ENCODE measurements at regions not wholly inside any gene's neighbourhood (a gene's known extent, or its start where the extent isn't known, plus 50 kb on each side); places are given as distances from the start of the nearest gene placed in this dataset.

- Histone ChIP-seq H2AFZ (ENCODE audit: insufficient read depth, low read depth, low read length, poor library complexity, severe bottlenecking) (no peak overlapping the region), H3K4me1 (ENCODE audit: control insufficient read depth in 1 of 2, insufficient read depth in 2 of 2, low read length in 2 of 2) (no peaks in the 10 kb centered on the region), H3K36me3 (replicated peaks in 1 of 2; ENCODE audit: control insufficient read depth in 1 of 2, insufficient read depth in 2 of 2, low read length in 2 of 2) (no peaks in the 10 kb centered on the region), H4K20me1 (ENCODE audit: insufficient read depth, low read length) (no peaks in the 10 kb centered on the region), H3K27ac (ENCODE audit: low read depth in 1 of 2, low read length in 2 of 2) (no peak overlapping the region), H3K79me2 (ENCODE audit: insufficient read depth, low read length) (no peaks in the 10 kb centered on the region), H3K4me2 (replicated peaks; ENCODE audit: extremely low read depth, low read length, poor library complexity, severe bottlenecking) (no peak overlapping the region), H3K9me3 (replicated peaks in 1 of 2; ENCODE audit: control insufficient read depth in 1 of 2, insufficient read depth in 1 of 2, low read length in 2 of 2) (no peaks in the 10 kb centered on the region), H3K4me3 (replicated peaks in 1 of 3; ENCODE audit: low read depth in 2 of 3, low read length in 3 of 3) (no peak overlapping the region), H3K9ac (ENCODE audit: insufficient read depth, low read length, poor library complexity, severe bottlenecking) (no peak overlapping the region), H3K27me3 (ENCODE audit: control insufficient read depth in 2 of 2, insufficient read depth in 2 of 2, low read length in 2 of 2) (no peaks in the 10 kb centered on the region)
- Mint-ChIP-seq H3K4me1 (no peaks in the 10 kb centered on the region), H3K9me3 (peaks cover 0 to 3% (median 0%) of the 10 kb centered on the region in 7 donors), H3K4me3 (no peak overlapping the region), H3K27ac (no peak overlapping the region), H3K36me3 (no peaks in the 10 kb centered on the region), H3K27me3 (ENCODE audit: low read depth in 3 of 3) (no peaks in the 10 kb centered on the region)
- DNase-seq, result no peak
- 86% methylated on average over 1 of the region's 1 CpG for WGBS (ENCODE audit: insufficient coverage)
- intact Hi-C loops (cut with micrococcal nuclease), result no loop called here
- TF ChIP-seq CTCF (IDR thresholded peaks at IDR 0.05), result no peak
These were observed 87.9 kb upstream of the TMEM106B start for GRCh38 chr7:12123172-12123571.

GRCh38 chr7:12124028-12124427 is 87.1 kb upstream of the TMEM106B start:
- H3K9me3 Mint-ChIP-seq, result peaks cover 0 to 3% (median 0%) of the 10 kb centered on the region in 7 donors
- Histone ChIP-seq H3K9me3 (replicated peaks in 1 of 2; ENCODE audit: control insufficient read depth in 1 of 2, insufficient read depth in 1 of 2, low read length in 2 of 2) (no peaks in the 10 kb centered on the region), H3K4me1 (ENCODE audit: control insufficient read depth in 1 of 2, insufficient read depth in 2 of 2, low read length in 2 of 2) (no peaks in the 10 kb centered on the region), H3K27me3 (ENCODE audit: control insufficient read depth in 2 of 2, insufficient read depth in 2 of 2, low read length in 2 of 2) (no peaks in the 10 kb centered on the region), H3K4me2 (replicated peaks; ENCODE audit: extremely low read depth, low read length, poor library complexity, severe bottlenecking) (no peak overlapping the region), H3K79me2 (ENCODE audit: insufficient read depth, low read length) (no peaks in the 10 kb centered on the region), H4K20me1 (ENCODE audit: insufficient read depth, low read length) (no peaks in the 10 kb centered on the region), H3K4me3 (replicated peaks in 1 of 3; ENCODE audit: low read depth in 2 of 3, low read length in 3 of 3) (no peak overlapping the region), H3K9ac (ENCODE audit: insufficient read depth, low read length, poor library complexity, severe bottlenecking) (no peak overlapping the region), H3K36me3 (replicated peaks in 1 of 2; ENCODE audit: control insufficient read depth in 1 of 2, insufficient read depth in 2 of 2, low read length in 2 of 2) (no peaks in the 10 kb centered on the region), H2AFZ (ENCODE audit: insufficient read depth, low read depth, low read length, poor library complexity, severe bottlenecking) (no peak overlapping the region), H3K27ac (ENCODE audit: low read depth in 1 of 2, low read length in 2 of 2) (no peak overlapping the region)
- WGBS (ENCODE audit: insufficient coverage), result 80% methylated on average over 3 of the region's 6 CpGs
- no peak overlapping the region for H3K4me3 Mint-ChIP-seq
- no peak for TF ChIP-seq CTCF (IDR thresholded peaks at IDR 0.05)
- H3K27me3 Mint-ChIP-seq (ENCODE audit: low read depth in 3 of 3), result no peaks in the 10 kb centered on the region
- H3K27ac Mint-ChIP-seq, result no peak overlapping the region
- H3K36me3 Mint-ChIP-seq, result no peaks in the 10 kb centered on the region
- DNase-seq, result no peak
- H3K4me1 Mint-ChIP-seq, result no peaks in the 10 kb centered on the region
- intact Hi-C loops (cut with micrococcal nuclease), result no loop called here
